Heart right ventricle (tissue), 16 donors: ENCODE measurements at regions not wholly inside any gene's neighbourhood (a gene's known extent, or its start where the extent isn't known, plus 50 kb on each side); places are given as distances from the start of the nearest gene placed in this dataset.

Experiments used
- ATAC-seq, 8 donors: fragments of 200-7000 bp; cut with Tn5 transposase; one replicate each; pipeline ENCODE4 v1.9.1; 2020; ENCODE audit warnings: mild to moderate bottlenecking in 8 of 8, moderate library complexity in 8 of 8, moderate number of reproducible peaks in 1 of 8
- DNase-seq, 2 donors: peaks; one replicate each; pipeline ENCODE4 v3.0.0-alpha.2; 2020
- H3K27ac ChIP-seq, 10 donors: fragments of 200-600 bp; sonication (generic) in 2 of 10; one replicate each; pipeline versions ENCODE4 v1.5.0 to v1.8.0; 2020 to 2022; ENCODE audit warnings: mild to moderate bottlenecking in 3 of 10
- H3K27me3 ChIP-seq, 7 donors: fragments of 200-600 bp; one replicate each; pipeline ENCODE4 v1.8.0; 2021 to 2022; ENCODE audit warnings: mild to moderate bottlenecking in 2 of 7
- H3K36me3 ChIP-seq, 9 donors: fragments of 200-600 bp; sonication (generic) in 1 of 9; one replicate each; pipeline versions ENCODE4 v1.5.0 to v1.8.0; 2020 to 2022; ENCODE audit warnings: mild to moderate bottlenecking in 2 of 9
- H3K4me1 ChIP-seq, 9 donors: fragments of 200-600 bp; sonication (generic) in 1 of 9; one replicate each; pipeline versions ENCODE4 v1.5.0 to v1.8.0; 2020 to 2022; ENCODE audit warnings: mild to moderate bottlenecking in 4 of 9
- H3K4me3 ChIP-seq, 10 donors: fragments of 200-600 bp; sonication (generic) in 2 of 10; one replicate each; pipeline versions ENCODE4 v1.5.0 to v1.8.0; 2020 to 2022; ENCODE audit warnings: mild to moderate bottlenecking in 7 of 10, moderate library complexity in 2 of 10
- H3K9me3 ChIP-seq, 11 donors: fragments of 200-600 bp in 10 of 11; sonication (generic) in 2 of 11; one replicate each; pipeline versions ENCODE4 v1.5.0 to v1.8.0; 2013 to 2022; ENCODE audit warnings: mild to moderate bottlenecking in 2 of 11, control low read depth in 1 of 11, moderate library complexity in 1 of 11
- CTCF ChIP-seq, 9 donors: fragments of 200-600 bp; sonication (generic) in 2 of 9; IDR thresholded peaks; one replicate each; pipeline versions ENCODE4 v1.5.0 to v1.8.0; 2021 to 2022; ENCODE audit warnings: antibody characterized with exemption in 9 of 9, mild to moderate bottlenecking in 5 of 9, moderate library complexity in 1 of 9
- WGBS, 2 donors: extraction: QIAGEN DNeasy Blood & Tissue Kit; methylation state at CpG; one replicate each; pipeline ENCODE4 v1.1.7; 2013; ENCODE audit warnings: inconsistent platforms in 1 of 2; 5-methylcytosine and 5-hydroxymethylcytosine counted together
- intact Hi-C, 10 donors: fragments of 100-400 bp; cut with DNase I; formaldehyde crosslinking; loops; one replicate each; pipeline versions ENCODE4 v1.11.1 to v1.14.2; 2022
- donor health status: Arrhythmogenic right ventricular cardiomyopathy.
- donor health status: ischemic (EF 13 %, LVEDD 7.1; RV severe dilation, severe dysfunction).
- donor health status: healthy with polysubstance abuse.
- donor health status: DM: no; HTN: yes; CAD: no.
- donor health status: DM: no; HTN: no; CAD: no.
- donor health status: ischemic (EF 25% LVEDD 6.9; RV normal size, moderate dysfunction).
- donor health status: ischemic (EF 25% LVEDD 5.7; RV mildly dilated, moderate dysfunction).
- donor health status: healthy.
- donor health status: DM: yes; HTN: yes; CAD: no.
- donor health status: Ischemic cardiomyopathy.
- donor health status: ischemic (EF 35%, LVEDD 5.7; RV mildly dilated, moderate dysfunction).
- donor health status: nonischemic (EF 11% LVEDD 7.7; RV severe dilation, severe dysfunction).
- donor health status: DM: yes; HTN: yes; CAD: no.
- donor health status: PGD.
- donor health status: ischemic (EF 29% LVEDD 5.4; RV normal size, mild dysfunction).
- donor health status: nonischemic (EF 23%, LVEDD 6.1; RV moderate dilation, normal function).

GRCh38 chr11:119483881-119484371, 61.0 kb upstream of the THY1 start:
- no peak for DNase-seq
- Histone ChIP-seq H3K27me3 (peaks cover 0 to 25% (median 12%) of the 10 kb centered on the region in 7 donors), H3K4me3 (no peak overlapping the region), H3K27ac (no peak overlapping the region), H3K9me3 (no peaks in the 10 kb centered on the region), H3K36me3 (no peaks in the 10 kb centered on the region), H3K4me1 (peaks cover 0 to 9% (median 4%) of the 10 kb centered on the region in 9 donors)
- no peak for TF ChIP-seq CTCF (IDR thresholded peaks at IDR 0.05)
- ATAC-seq, result no peak
- intact Hi-C loops, result loop anchor here in 9 of 10 donors (2.0 to 10.0 kb wide), 12 partner anchors 48 to 625 kb away; partner anchors contain the start of gene NECTIN1 (in 4 of the 9)
- 87 to 92% methylated on average over 9 of the region's 9 CpGs for WGBS, 2 donors

GRCh38 chr11:119483341-119483880, 60.4 kb upstream of the THY1 start:
- Histone ChIP-seq H3K4me1 (peaks cover 0 to 9% (median 4%) of the 10 kb centered on the region in 9 donors), H3K27ac (no peak overlapping the region), H3K36me3 (no peaks in the 10 kb centered on the region), H3K4me3 (no peak overlapping the region), H3K9me3 (no peaks in the 10 kb centered on the region), H3K27me3 (peaks cover 0 to 25% (median 12%) of the 10 kb centered on the region in 7 donors)
- 86 to 93% methylated on average over 11 of the region's 11 CpGs for WGBS, 2 donors
- ATAC-seq (no peak), DNase-seq (no peak)
- intact Hi-C loops, result loop anchor here in 9 of 10 donors (2.0 to 10.0 kb wide), 12 partner anchors 49 to 625 kb away; partner anchors contain the start of gene NECTIN1 (in 4 of the 9)
- no peak for TF ChIP-seq CTCF (IDR thresholded peaks at IDR 0.05)

GRCh38 chr11:119482521-119483011, 59.6 kb upstream of the THY1 start:
- WGBS, 2 donors, result 81 to 86% methylated on average over 9 of the region's 9 CpGs
- no peak overlapping the region for H3K4me3 ChIP-seq
- no peak for DNase-seq

More at GRCh38 chr11:119482521-119483011, 59.6 kb upstream of the THY1 start:
- H3K27me3 ChIP-seq, result peaks cover 0 to 25% (median 12%) of the 10 kb centered on the region in 7 donors
- ATAC-seq, result no peak
- H3K4me1 ChIP-seq, result peaks cover 0 to 9% (median 4%) of the 10 kb centered on the region in 9 donors
- H3K27ac ChIP-seq, result no peak overlapping the region
- TF ChIP-seq CTCF (IDR thresholded peaks at IDR 0.05), result no peak
- no peaks in the 10 kb centered on the region for H3K36me3 ChIP-seq
- intact Hi-C loops, result loop anchor here in 9 of 10 donors (2.0 to 10.0 kb wide), 12 partner anchors 50 to 626 kb away; partner anchors contain the start of gene NECTIN1 (in 4 of the 9)
- H3K9me3 ChIP-seq, result no peaks in the 10 kb centered on the region
